Testis (tissue), 2 donors: ENCODE measurements at regions not wholly inside any gene's neighbourhood (a gene's known extent, or its start where the extent isn't known, plus 50 kb on each side); places are given as distances from the start of the nearest gene placed in this dataset.
"Not testable (repeated sequence)": the region's sequence is repeated elsewhere in the genome, so short reads cannot be mapped to it uniquely, and the experiment has no call there.

Experiments used
- DNase-seq: peaks from one replicate; pipeline ENCODE4 v3.0.0-alpha.2; 2019
- H3K27ac ChIP-seq, 2 donors: fragments of 200-600 bp; sonication (generic); one replicate each; pipeline ENCODE4 v1.5.1; 2019
- H3K27me3 ChIP-seq: fragments of 200-600 bp; sonication (generic); one replicate; pipeline ENCODE4 v1.5.1; 2019
- H3K36me3 ChIP-seq: fragments of 200-600 bp; sonication (generic); one replicate; pipeline ENCODE4 v1.5.1; 2017; ENCODE audit warnings: low read depth; ENCODE audit errors: missing control alignments
- H3K4me1 ChIP-seq: fragments of 200-600 bp; sonication (generic); one replicate; pipeline ENCODE4 v1.5.1; 2019
- H3K4me3 ChIP-seq, 2 donors: fragments of 200-600 bp; sonication (generic); one replicate each; pipeline ENCODE4 v1.5.1; 2017 to 2019
- H3K9me3 ChIP-seq: fragments of 200-600 bp; sonication (generic); one replicate; pipeline ENCODE4 v1.5.1; 2017
- POLR2A ChIP-seq: fragments of 450-650 bp; IDR thresholded peaks from one replicate; pipeline ENCODE4 v1.6.1; 2017; ENCODE audit warnings: antibody characterized with exemption, mild to moderate bottlenecking, moderate library complexity
- WGBS, 2 donors: methylation state at CpG; one replicate each; pipeline ENCODE4 v1.1.5; 2018; 5-methylcytosine and 5-hydroxymethylcytosine counted together
- intact Hi-C: fragments of 100-400 bp; cut with DNase I; formaldehyde crosslinking; loops from one replicate; pipeline ENCODE4 v1.15.1; 2023; ENCODE audit warnings: low total_unique reads
- TF ChIP-seq, protein P1 (sequence below), 3 experiments: fragments of 450-650 bp in 2 of 3; fragments of 200-600 bp in 1 of 3; sonication (generic) in 1 of 3; IDR thresholded peaks; one replicate each; pipeline ENCODE4 v1.5.1; 2016 to 2019; ENCODE audit warnings: antibody characterized with exemption in 3 of 3, mild to moderate bottlenecking in 2 of 3, moderate library complexity in 1 of 3

DNA sequence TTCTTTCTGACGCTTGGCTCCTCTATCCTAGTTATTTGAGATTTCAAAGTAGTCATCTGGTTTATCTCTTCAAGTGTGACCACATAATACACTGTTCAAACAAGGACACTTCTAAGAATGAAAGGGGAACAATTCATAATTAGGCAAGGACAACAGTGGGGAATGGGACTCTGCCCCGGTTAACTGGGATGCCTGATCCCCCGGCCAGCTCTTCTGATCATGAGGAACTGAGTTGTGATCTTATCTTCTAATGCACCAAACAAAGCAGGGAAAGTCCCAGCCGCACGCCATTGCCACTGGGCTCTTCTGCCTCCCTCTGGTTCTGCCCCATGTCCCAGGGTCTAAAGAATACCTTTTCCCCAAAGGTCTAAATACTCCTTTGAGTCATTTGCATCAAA is 158.2 kb upstream of the IRF2BP2 start:
- no peak for TF ChIP-seq POLR2A
- TF ChIP-seq, protein P1, sequence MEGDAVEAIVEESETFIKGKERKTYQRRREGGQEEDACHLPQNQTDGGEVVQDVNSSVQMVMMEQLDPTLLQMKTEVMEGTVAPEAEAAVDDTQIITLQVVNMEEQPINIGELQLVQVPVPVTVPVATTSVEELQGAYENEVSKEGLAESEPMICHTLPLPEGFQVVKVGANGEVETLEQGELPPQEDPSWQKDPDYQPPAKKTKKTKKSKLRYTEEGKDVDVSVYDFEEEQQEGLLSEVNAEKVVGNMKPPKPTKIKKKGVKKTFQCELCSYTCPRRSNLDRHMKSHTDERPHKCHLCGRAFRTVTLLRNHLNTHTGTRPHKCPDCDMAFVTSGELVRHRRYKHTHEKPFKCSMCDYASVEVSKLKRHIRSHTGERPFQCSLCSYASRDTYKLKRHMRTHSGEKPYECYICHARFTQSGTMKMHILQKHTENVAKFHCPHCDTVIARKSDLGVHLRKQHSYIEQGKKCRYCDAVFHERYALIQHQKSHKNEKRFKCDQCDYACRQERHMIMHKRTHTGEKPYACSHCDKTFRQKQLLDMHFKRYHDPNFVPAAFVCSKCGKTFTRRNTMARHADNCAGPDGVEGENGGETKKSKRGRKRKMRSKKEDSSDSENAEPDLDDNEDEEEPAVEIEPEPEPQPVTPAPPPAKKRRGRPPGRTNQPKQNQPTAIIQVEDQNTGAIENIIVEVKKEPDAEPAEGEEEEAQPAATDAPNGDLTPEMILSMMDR (IDR thresholded peaks at IDR 0.05): no peak
- Histone ChIP-seq H3K9me3 (no peaks in the 10 kb centered on the region), H3K36me3 (no peaks in the 10 kb centered on the region), H3K27ac (no peak overlapping the region), H3K4me3 (no peak overlapping the region), H3K27me3 (no peaks in the 10 kb centered on the region), H3K4me1 (peaks cover 6% of the 10 kb centered on the region)
- intact Hi-C loops: no loop called here
- DNase-seq: no peak
- WGBS, 2 donors: 73 to 78% methylated on average over 5 of the region's 5 CpGs

DNA sequence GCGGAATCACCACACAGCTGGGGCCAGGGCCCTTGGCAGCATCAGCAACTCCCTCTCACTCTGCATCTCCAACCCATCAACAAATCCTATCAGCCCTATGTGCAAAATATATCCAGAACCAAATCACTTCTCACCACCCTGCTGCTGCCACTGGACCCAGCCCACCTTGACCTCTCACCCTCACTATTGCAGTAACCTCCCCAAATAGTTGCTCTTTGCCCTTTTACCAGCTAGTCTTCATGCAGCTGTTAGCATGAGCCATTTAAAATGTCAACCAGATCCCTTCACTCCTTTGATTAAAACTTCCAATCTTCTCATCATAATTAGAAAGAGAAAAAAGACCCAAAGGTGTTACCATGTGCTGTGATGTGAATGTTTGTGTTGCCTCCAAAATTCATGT is 155.7 kb upstream of the IRF2BP2 start:
- no peak overlapping the region for H3K27ac ChIP-seq
- no peaks in the 10 kb centered on the region for H3K27me3 ChIP-seq
- H3K4me3 ChIP-seq: no peak overlapping the region
- H3K9me3 ChIP-seq: no peaks in the 10 kb centered on the region
- intact Hi-C loops: no loop called here
- 92% methylated on average over 1 of the region's 1 CpG for WGBS, 2 donors
- H3K4me1 ChIP-seq: peaks cover 6% of the 10 kb centered on the region
- TF ChIP-seq, protein P1 (IDR thresholded peaks at IDR 0.05): no peak
- TF ChIP-seq POLR2A: no peak
- no peak for DNase-seq
- no peaks in the 10 kb centered on the region for H3K36me3 ChIP-seq

DNA sequence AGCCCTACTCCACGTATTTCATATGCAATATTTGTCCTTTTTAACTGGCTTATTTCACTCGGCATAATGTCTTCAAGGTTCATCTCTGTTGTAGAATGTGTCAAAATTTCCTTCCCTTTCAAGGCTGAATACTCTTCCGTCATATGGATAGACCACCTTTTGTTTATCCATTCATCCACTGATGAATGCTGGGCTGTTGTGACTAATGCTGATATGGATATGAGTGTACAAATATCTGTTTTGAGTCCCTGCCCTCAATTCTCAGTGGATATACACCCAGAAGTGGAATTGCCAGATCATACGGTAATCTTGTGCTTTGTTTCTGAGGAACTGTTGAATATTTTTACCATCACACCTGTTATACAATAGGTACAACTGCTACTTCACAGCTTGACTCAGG is 155.2 kb upstream of the IRF2BP2 start:
- Histone ChIP-seq H3K36me3 (no peaks in the 10 kb centered on the region), H3K4me3 (no peak overlapping the region), H3K27me3 (no peaks in the 10 kb centered on the region), H3K27ac (no peak overlapping the region), H3K4me1 (peaks cover 6% of the 10 kb centered on the region), H3K9me3 (no peaks in the 10 kb centered on the region)
- TF ChIP-seq, protein P1 (IDR thresholded peaks at IDR 0.05): no peak
- no peak for TF ChIP-seq POLR2A
- DNase-seq: no peak
- intact Hi-C loops: no loop called here
- 84% methylated on average over 4 of the region's 4 CpGs for WGBS, 2 donors

DNA sequence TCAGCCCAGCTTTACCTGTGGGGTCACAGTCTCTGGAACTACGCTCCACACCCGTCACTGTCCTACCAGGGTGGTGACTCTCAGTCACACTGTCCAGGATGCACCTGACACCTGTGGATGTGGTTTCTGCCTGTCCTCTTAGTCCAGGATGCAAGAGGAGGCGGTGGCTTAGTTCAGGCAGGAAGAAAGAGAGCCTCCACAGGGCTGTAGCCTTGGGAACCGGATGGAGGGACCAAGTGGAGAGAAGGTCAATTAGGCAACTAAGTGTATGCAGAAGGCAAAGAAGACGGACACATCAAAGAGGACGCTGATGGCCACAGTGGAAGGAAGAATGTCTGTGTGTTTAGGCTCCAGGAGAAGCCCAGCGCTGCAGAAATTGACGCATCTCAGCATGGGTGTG is 153.9 kb upstream of the IRF2BP2 start:
- peaks cover 5% of the 10 kb centered on the region for H3K4me1 ChIP-seq
- no peaks in the 10 kb centered on the region for H3K36me3 ChIP-seq
- H3K4me3 ChIP-seq: no peak overlapping the region
- no peaks in the 10 kb centered on the region for H3K27me3 ChIP-seq
- no peak overlapping the region for H3K27ac ChIP-seq
- DNase-seq: no peak
- intact Hi-C loops: no loop called here
- TF ChIP-seq, protein P1 (IDR thresholded peaks at IDR 0.05): no peak
- no peak for TF ChIP-seq POLR2A
- no peaks in the 10 kb centered on the region for H3K9me3 ChIP-seq
- 83 to 90% methylated on average over 8 of the region's 8 CpGs for WGBS, 2 donors

DNA sequence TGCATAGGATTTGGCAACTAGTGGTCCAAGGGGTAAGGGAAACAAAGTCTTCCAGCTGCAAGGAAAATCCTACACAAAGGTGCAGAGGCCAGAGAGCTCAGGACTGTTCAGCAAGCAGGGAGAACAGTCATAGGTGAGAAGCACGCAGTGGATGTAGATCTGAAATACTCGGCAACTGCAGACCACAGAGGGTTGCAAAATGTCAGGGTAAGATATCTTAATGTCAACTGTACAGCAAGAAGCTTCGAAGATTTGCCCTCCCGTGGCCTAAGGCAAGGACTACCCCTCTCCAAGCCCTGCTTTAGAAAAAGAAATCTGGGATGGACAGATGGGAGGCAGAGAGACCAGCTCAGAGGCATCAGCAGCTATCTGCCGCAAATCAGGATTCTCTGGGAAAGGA is 153.4 kb upstream of the IRF2BP2 start:
- WGBS, 2 donors: 79 to 92% methylated on average over 5 of the region's 5 CpGs
- Histone ChIP-seq H3K4me3 (no peak overlapping the region), H3K9me3 (no peaks in the 10 kb centered on the region), H3K27me3 (no peaks in the 10 kb centered on the region), H3K27ac (no peak overlapping the region), H3K36me3 (no peaks in the 10 kb centered on the region), H3K4me1 (no peaks in the 10 kb centered on the region)
- no peak for DNase-seq
- intact Hi-C loops: no loop called here
- TF ChIP-seq, protein P1 (IDR thresholded peaks at IDR 0.05): no peak
- TF ChIP-seq POLR2A: no peak

DNA sequence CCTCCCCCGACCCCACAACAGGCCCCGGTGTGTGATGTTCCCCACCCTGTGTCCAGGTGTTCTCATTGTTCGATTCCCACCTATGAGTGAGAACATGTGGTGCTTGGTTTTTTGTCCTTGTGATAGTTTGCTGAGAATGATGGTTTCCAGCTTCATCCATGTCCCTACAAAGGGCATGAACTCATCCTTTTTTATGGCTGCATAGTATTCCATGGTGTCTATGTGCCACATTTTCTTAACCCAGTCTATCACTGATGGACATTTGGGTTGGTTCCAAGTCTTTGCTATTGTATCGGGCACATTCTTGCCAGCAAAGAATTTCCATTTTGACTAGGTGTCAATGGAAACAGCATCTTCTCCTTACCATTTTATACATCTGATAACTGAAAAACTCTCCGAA is 152.1 kb upstream of the IRF2BP2 start:
- H3K36me3 ChIP-seq, H3K27ac ChIP-seq, H3K27me3 ChIP-seq, H3K4me1 ChIP-seq, H3K9me3 ChIP-seq, DNase-seq, intact Hi-C loops, H3K4me3 ChIP-seq: not testable (repeated sequence)
- 89 to 99% methylated on average over 5 of the region's 5 CpGs for WGBS, 2 donors
